ENCODE measurements at regions not wholly inside any gene's neighbourhood (a gene's known extent, or its start where the extent isn't known, plus 50 kb on each side); places are given as distances from the start of the nearest gene placed in this dataset.

DNA sequence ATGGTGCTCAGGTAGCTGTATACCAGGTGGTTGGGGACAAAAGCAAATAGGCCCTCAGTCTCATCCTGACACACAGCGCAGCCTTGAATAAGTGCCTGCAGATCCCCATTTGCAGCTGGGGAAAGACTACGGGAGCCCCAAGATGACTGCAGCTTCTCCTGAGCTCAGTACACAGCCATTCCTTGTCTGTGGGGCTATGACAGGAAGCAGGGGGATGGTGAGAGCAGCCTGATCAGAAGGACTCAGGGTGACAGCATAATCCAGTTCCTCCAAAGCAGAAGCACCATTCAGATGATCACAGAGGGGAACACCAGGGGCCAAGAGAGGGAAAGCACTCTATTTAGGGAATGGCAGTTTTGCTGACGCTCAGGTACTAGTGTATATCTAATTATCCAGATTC lies 104.8 kb upstream of the MOCS1 start:
- H3K36me3 Mint-ChIP-seq (ENCODE audit: low read depth, unreplicated experiment): peaks cover 1% of the 10 kb centered on the region
- H3K9me3 Mint-ChIP-seq (ENCODE audit: unreplicated experiment): peaks cover 4% of the 10 kb centered on the region
- H3K4me1 Mint-ChIP-seq (ENCODE audit: low read depth, unreplicated experiment): no peaks in the 10 kb centered on the region
- Histone ChIP-seq H3K4me2 (ENCODE audit: low read length) (no peak overlapping the region), H4K20me1 (ENCODE audit: insufficient read depth, low read length) (no peaks in the 10 kb centered on the region), H3K27ac (ENCODE audit: low read depth, low read length) (no peak overlapping the region), H3K9me3 (ENCODE audit: insufficient read depth, low read depth, low read length) (peaks cover 3% of the 10 kb centered on the region), H3K36me3 (ENCODE audit: insufficient read depth, low read length) (no peaks in the 10 kb centered on the region), H2AFZ (ENCODE audit: low read depth, low read length) (no peak overlapping the region), H3K79me2 (ENCODE audit: insufficient read depth, low read length) (no peaks in the 10 kb centered on the region), H3K9ac (ENCODE audit: low read length) (no peak overlapping the region), H3K4me3 (ENCODE audit: insufficient read depth, low read depth, low read length) (no peak overlapping the region), H3K27me3 (ENCODE audit: insufficient read depth, low read length) (no peaks in the 10 kb centered on the region), H3K4me1 (ENCODE audit: insufficient read depth, low read length) (no peaks in the 10 kb centered on the region)
- no peak for FAIRE-seq
- no peak overlapping the region for H3K4me3 Mint-ChIP-seq (ENCODE audit: unreplicated experiment)
- DNase-seq (ENCODE audit: low read depth): no peak
- no peak overlapping the region for H3K27ac Mint-ChIP-seq (ENCODE audit: unreplicated experiment)
- H3K27me3 Mint-ChIP-seq (ENCODE audit: low read depth, unreplicated experiment): peaks cover 10% of the 10 kb centered on the region
- TF ChIP-seq EZH2 (IDR thresholded peaks at IDR 0.05; ENCODE audit: insufficient read depth, low read length) (no peak), CTCF (IDR thresholded peaks at IDR 0.05; ENCODE audit: insufficient read depth, low read depth, low read length) (no peak)

DNA sequence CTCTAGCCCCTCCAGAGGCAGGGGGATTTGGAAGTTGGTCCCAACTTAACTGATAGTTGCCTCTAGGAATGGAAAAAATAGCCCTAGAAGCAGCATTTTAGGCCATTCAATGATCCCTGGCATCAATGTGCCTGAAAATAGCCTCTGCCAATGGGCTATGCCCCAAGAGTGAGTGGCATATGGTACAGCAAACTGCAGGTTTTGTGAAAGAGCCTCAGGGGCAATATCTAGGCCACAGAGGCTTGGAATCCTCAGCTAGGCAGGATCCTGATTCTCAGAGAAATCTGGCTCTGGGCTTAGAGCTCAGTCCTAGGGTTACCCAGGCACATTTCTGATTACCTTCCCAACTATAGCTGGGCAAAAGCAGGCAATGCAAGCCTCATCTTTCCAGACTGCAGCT lies 104.4 kb upstream of the MOCS1 start:
- no peak overlapping the region for H3K9ac ChIP-seq (ENCODE audit: low read length)
- H3K27me3 Mint-ChIP-seq (ENCODE audit: low read depth, unreplicated experiment): peaks cover 10% of the 10 kb centered on the region
- no peak overlapping the region for H2AFZ ChIP-seq (ENCODE audit: low read depth, low read length)

More for the DNA sequence above, 104.4 kb upstream of the MOCS1 start:
- Mint-ChIP-seq H3K27ac (ENCODE audit: unreplicated experiment) (no peak overlapping the region), H3K9me3 (ENCODE audit: unreplicated experiment) (peaks cover 4% of the 10 kb centered on the region), H3K4me3 (ENCODE audit: unreplicated experiment) (no peak overlapping the region), H3K4me1 (ENCODE audit: low read depth, unreplicated experiment) (no peaks in the 10 kb centered on the region), H3K36me3 (ENCODE audit: low read depth, unreplicated experiment) (peaks cover 1% of the 10 kb centered on the region)
- Histone ChIP-seq H3K9me3 (ENCODE audit: insufficient read depth, low read depth, low read length) (peaks cover 3% of the 10 kb centered on the region), H4K20me1 (ENCODE audit: insufficient read depth, low read length) (no peaks in the 10 kb centered on the region), H3K27me3 (ENCODE audit: insufficient read depth, low read length) (no peaks in the 10 kb centered on the region), H3K4me3 (ENCODE audit: insufficient read depth, low read depth, low read length) (no peak overlapping the region), H3K4me1 (ENCODE audit: insufficient read depth, low read length) (no peaks in the 10 kb centered on the region), H3K4me2 (ENCODE audit: low read length) (no peak overlapping the region), H3K36me3 (ENCODE audit: insufficient read depth, low read length) (no peaks in the 10 kb centered on the region), H3K79me2 (ENCODE audit: insufficient read depth, low read length) (no peaks in the 10 kb centered on the region), H3K27ac (ENCODE audit: low read depth, low read length) (no peak overlapping the region)
- DNase-seq (ENCODE audit: low read depth): no peak
- TF ChIP-seq EZH2 (IDR thresholded peaks at IDR 0.05; ENCODE audit: insufficient read depth, low read length) (no peak), CTCF (IDR thresholded peaks at IDR 0.05; ENCODE audit: insufficient read depth, low read depth, low read length) (no peak)
- FAIRE-seq: no peak

Data from astrocyte (in vitro differentiated cells and primary cell).